Thymus (tissue), 11 donors: ENCODE measurements at regions not wholly inside any gene's neighbourhood (a gene's known extent, or its start where the extent isn't known, plus 50 kb on each side); places are given as distances from the start of the nearest gene placed in this dataset.
A peak's percentile ranks its signal among the peaks of the same experiment; 100 is the strongest.

Experiments used
- DNase-seq, 9 donors: peaks; one replicate each; pipeline ENCODE4 v3.0.0-alpha.2; 2013; ENCODE audit warnings: low spot score in 9 of 9, low read depth in 6 of 9, missing footprints in 1 of 9
- H3K27ac ChIP-seq, 2 donors: one replicate each; pipeline ENCODE4 v1.5.1; 2013; ENCODE audit warnings: control low read depth in 1 of 2, low read depth in 1 of 2, low read length in 1 of 2, mild to moderate bottlenecking in 1 of 2, moderate library complexity in 1 of 2
- H3K27me3 ChIP-seq, 2 donors: one replicate each; pipeline ENCODE4 v1.5.1; 2013; ENCODE audit warnings: low read length in 1 of 2; ENCODE audit not compliant: control insufficient read depth in 2 of 2, insufficient read depth in 1 of 2
- H3K36me3 ChIP-seq, 2 donors: one replicate each; pipeline ENCODE4 v1.5.1; 2013; ENCODE audit warnings: low read length in 1 of 2, mild to moderate bottlenecking in 1 of 2, moderate library complexity in 1 of 2; ENCODE audit not compliant: control insufficient read depth in 2 of 2, insufficient read depth in 2 of 2
- H3K4me1 ChIP-seq, 2 donors: one replicate each; pipeline ENCODE4 v1.5.1; 2013; ENCODE audit warnings: low read length in 2 of 2; ENCODE audit not compliant: control insufficient read depth in 2 of 2, insufficient read depth in 2 of 2
- H3K4me3 ChIP-seq, 2 donors: one replicate each; pipeline ENCODE4 v1.5.1; 2013; ENCODE audit warnings: low read length in 2 of 2, control low read depth in 1 of 2, mild to moderate bottlenecking in 1 of 2
- H3K9me3 ChIP-seq, 2 donors: one replicate each; pipeline ENCODE4 v1.5.1; 2013; ENCODE audit warnings: low read length in 1 of 2, mild to moderate bottlenecking in 1 of 2; ENCODE audit not compliant: control insufficient read depth in 2 of 2, insufficient read depth in 1 of 2
- WGBS: extraction: QIAGEN DNeasy Blood & Tissue Kit; methylation state at CpG from one replicate; pipeline ENCODE4 v1.1.7; 2013; 5-methylcytosine and 5-hydroxymethylcytosine counted together
- donor health status: healthy.

DNA sequence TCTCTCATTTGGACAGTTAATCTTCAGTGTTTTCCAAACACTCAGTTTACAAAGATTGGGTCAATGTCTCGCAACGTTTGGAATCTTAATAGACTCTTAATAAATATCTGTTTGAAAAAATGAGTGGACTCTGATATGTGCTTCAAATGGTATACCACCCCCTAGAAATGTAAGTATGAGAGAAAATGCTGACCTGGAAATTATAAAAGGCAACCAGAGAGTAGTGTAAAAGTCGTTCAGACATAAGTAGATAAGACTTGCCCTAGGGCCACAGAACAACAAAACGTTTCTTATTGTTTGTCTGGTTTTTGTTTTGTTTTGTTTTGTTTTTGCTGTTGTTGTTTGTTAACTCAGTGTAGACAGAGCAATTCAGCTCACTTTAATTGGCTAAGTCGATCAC lies 97.4 kb upstream of the SPTLC3 start:
- no peaks in the 10 kb centered on the region for H3K36me3 ChIP-seq
- no peak for DNase-seq
- no peak overlapping the region for H3K4me3 ChIP-seq
- H3K4me1 ChIP-seq = no peaks in the 10 kb centered on the region
- no peaks in the 10 kb centered on the region for H3K27me3 ChIP-seq
- H3K27ac ChIP-seq = no peak overlapping the region
- no peaks in the 10 kb centered on the region for H3K9me3 ChIP-seq
- 90% methylated on average over 5 of the region's 5 CpGs for WGBS

- WGBS = 96% methylated on average over 2 of the region's 2 CpGs
Measured at GRCh38 chr20:12913781-12914443, 94.9 kb upstream of the SPTLC3 start.

GRCh38 chr20:12914804-12915203 lies 94.0 kb upstream of the SPTLC3 start:
- no peaks in the 10 kb centered on the region for H3K36me3 ChIP-seq
- no peak for DNase-seq

More at GRCh38 chr20:12913781-12914443, 94.9 kb upstream of the SPTLC3 start:
- no peak overlapping the region for H3K27ac ChIP-seq
- H3K4me3 ChIP-seq = no peak overlapping the region
- no peaks in the 10 kb centered on the region for H3K36me3 ChIP-seq
- H3K27me3 ChIP-seq = no peaks in the 10 kb centered on the region
- peaks cover 0 to 3% of the 10 kb centered on the region in 2 donors for H3K4me1 ChIP-seq
- no peak for DNase-seq
- no peaks in the 10 kb centered on the region for H3K9me3 ChIP-seq

DNA sequence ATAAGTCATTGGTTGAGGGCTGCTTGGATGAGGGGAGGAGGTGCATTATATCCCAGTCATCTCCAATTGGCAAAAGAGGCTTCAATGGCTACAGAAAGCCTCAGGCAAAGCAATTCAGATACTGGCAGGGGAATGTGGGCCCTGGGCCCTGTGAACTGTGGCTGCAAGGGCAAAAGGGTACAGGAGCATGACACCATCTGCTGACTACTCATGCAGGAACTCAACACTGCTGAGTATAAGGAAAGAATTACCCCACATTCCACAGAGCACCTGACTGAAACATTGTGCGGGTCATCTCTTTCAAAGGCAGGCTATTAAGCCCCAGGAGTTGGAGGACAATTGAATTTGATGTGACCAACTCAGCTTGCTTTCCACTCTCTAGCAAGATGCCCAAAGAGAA lies 92.1 kb upstream of the SPTLC3 start:
- 75% methylated on average over 1 of the region's 1 CpG for WGBS
- no peak for DNase-seq
- H3K4me1 ChIP-seq = peaks cover 0 to 3% of the 10 kb centered on the region in 2 donors
- H3K27me3 ChIP-seq = no peaks in the 10 kb centered on the region
- no peak overlapping the region for H3K4me3 ChIP-seq
- no peaks in the 10 kb centered on the region for H3K9me3 ChIP-seq
- no peaks in the 10 kb centered on the region for H3K36me3 ChIP-seq
- H3K27ac ChIP-seq = no peak overlapping the region

More at GRCh38 chr20:12914804-12915203, 94.0 kb upstream of the SPTLC3 start:
- Histone ChIP-seq H3K4me3 (no peak overlapping the region), H3K4me1 (peaks cover 0 to 3% of the 10 kb centered on the region in 2 donors), H3K27me3 (no peaks in the 10 kb centered on the region), H3K27ac (no peak overlapping the region), H3K9me3 (no peaks in the 10 kb centered on the region)
- 29% methylated on average over 4 of the region's 4 CpGs for WGBS

DNA sequence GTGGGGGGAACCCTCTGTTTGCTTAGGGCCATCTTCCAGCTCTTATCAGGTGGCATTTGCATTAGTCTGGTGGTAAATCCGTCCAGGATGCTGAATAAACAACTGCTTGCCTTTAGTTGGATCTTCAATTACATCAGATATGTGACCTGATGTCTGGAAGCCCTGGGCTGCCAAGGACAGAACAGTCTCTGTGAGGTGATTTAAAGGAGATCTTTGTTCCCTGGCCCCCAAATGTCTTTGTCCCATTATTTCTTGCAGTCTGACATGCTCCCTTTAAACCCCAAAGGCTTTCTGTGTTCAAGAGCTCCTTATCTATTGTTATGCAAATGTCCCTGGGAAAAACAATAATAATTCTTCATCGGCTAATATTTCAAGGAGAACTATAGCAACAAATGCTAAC lies 84.6 kb upstream of the SPTLC3 start:
- Histone ChIP-seq H3K9me3 (no peaks in the 10 kb centered on the region), H3K27ac (no peak overlapping the region), H3K36me3 (no peaks in the 10 kb centered on the region), H3K4me3 (no peak overlapping the region), H3K4me1 (peaks cover 12 to 20% of the 10 kb centered on the region in 2 donors), H3K27me3 (no peaks in the 10 kb centered on the region)
- 45% methylated on average over 2 of the region's 2 CpGs for WGBS
- no peak for DNase-seq

DNA sequence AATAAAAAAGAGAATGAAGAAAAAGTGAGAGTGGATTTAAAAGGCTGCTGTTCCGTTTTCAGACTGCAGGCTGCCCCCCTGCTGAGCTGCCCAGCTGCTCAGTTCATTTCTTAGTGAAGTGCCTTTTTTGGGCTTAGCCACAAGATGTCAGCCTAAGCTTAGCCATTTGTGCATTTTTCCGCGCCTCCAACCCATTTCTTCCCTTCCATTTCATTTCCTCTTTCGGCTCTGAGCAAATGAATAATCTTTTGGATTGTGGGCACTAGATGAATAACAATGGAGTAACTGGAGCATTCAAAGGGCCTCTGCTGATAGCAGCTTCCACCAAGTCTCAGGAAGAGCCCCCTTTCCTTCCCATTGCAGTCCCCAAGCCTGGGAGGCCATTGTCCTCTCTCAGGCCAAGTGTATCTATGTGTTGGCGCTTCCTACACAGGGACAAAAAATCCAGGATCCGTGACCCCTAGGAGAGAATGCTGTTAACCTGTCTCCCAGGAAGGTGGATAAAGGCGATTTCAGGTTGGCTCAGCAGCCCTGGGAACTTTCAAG lies 83.5 kb upstream of the SPTLC3 start:
- Histone ChIP-seq H3K27me3 (no peaks in the 10 kb centered on the region), H3K27ac (no peak overlapping the region), H3K4me3 (no peak overlapping the region), H3K9me3 (no peaks in the 10 kb centered on the region), H3K4me1 (peaks cover 12 to 20% of the 10 kb centered on the region in 2 donors), H3K36me3 (no peaks in the 10 kb centered on the region)
- 36% methylated on average over 7 of the region's 7 CpGs for WGBS
- peak; percentile 18 to 83 (median 44) for DNase-seq

GRCh38 chr20:12925863-12926793 lies 82.6 kb upstream of the SPTLC3 start:
- H3K36me3 ChIP-seq = no peaks in the 10 kb centered on the region
- WGBS = 69% methylated on average over 9 of the region's 9 CpGs
- no peaks in the 10 kb centered on the region for H3K9me3 ChIP-seq
- H3K4me3 ChIP-seq = no peak overlapping the region
- peak overlapping the region in 1 of 2 donors; percentile 41 for H3K27ac ChIP-seq
- DNase-seq = no peak
- H3K4me1 ChIP-seq = peaks cover 12 to 20% of the 10 kb centered on the region in 2 donors
- H3K27me3 ChIP-seq = no peaks in the 10 kb centered on the region

GRCh38 chr20:12927489-12927888 lies 81.3 kb upstream of the SPTLC3 start:
- H3K27me3 ChIP-seq = no peaks in the 10 kb centered on the region
- H3K4me1 ChIP-seq = peaks cover 12 to 20% of the 10 kb centered on the region in 2 donors
- H3K36me3 ChIP-seq = no peaks in the 10 kb centered on the region
- H3K9me3 ChIP-seq = no peaks in the 10 kb centered on the region
- DNase-seq = no peak
- WGBS = 98% methylated on average over 5 of the region's 5 CpGs
- H3K4me3 ChIP-seq = no peak overlapping the region
- no peak overlapping the region for H3K27ac ChIP-seq

- Histone ChIP-seq H3K9me3 (no peaks in the 10 kb centered on the region), H3K27me3 (no peaks in the 10 kb centered on the region), H3K36me3 (no peaks in the 10 kb centered on the region), H3K4me3 (no peak overlapping the region), H3K27ac (no peak overlapping the region), H3K4me1 (peaks cover 12 to 20% of the 10 kb centered on the region in 2 donors)
- no peak for DNase-seq
- WGBS = 97% methylated on average over 1 of the region's 1 CpG
Measured at GRCh38 chr20:12928358-12928754, 80.4 kb upstream of the SPTLC3 start.
